DOHH2 (cell line): ENCODE measurements at regions not wholly inside any gene's neighbourhood (a gene's known extent, or its start where the extent isn't known, plus 50 kb on each side); places are given as distances from the start of the nearest gene placed in this dataset.

Source experiments
- CTCF ChIP-seq: fragments of 200-600 bp; sonication (generic); IDR thresholded peaks from one replicate; pipeline ENCODE4 v1.5.1; 2014; ENCODE audit warnings: antibody characterized with exemption, mild to moderate bottlenecking, low read depth, low read length; ENCODE audit not compliant: poor library complexity, severe bottlenecking
- EZH2phosphoT487 ChIP-seq: fragments of 200-600 bp; sonication (generic); IDR thresholded peaks from 2 replicates; pipeline ENCODE4 v1.6.1; 2017; ENCODE audit warnings: borderline replicate concordance, mild to moderate bottlenecking, antibody characterized with exemption, low read length, moderate library complexity, mixed read lengths

GRCh38 chr3:150105025-150105424, 134.3 kb upstream of the PFN2 start:
- TF ChIP-seq CTCF (no peak), EZH2phosphoT487 (no peak)
